ENCODE measurements at regions not wholly inside any gene's neighbourhood (a gene's known extent, or its start where the extent isn't known, plus 50 kb on each side); places are given as distances from the start of the nearest gene placed in this dataset.
"Not testable (repeated sequence)": the region's sequence is repeated elsewhere in the genome, so short reads cannot be mapped to it uniquely, and the experiment has no call there.

DNA sequence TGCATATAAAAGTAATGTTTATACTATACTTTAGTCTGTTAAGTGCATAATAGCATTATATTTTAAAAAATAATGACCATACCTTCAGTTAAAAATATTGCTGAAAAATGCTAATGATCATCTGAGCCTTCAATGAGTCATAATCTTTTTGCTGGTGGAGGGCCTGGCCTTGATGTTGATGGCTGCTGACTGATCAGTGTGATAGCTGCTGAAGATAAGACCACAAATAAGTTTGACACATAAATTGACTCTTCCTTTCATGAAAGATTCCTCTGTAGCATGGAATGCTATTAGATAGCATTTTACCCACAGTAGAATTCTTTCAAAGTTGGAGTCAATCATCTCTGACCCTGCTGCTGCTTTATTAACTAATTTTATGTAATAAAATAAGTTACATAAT is 128.4 kb upstream of the CCDC85A start:
- H3K9me3 ChIP-seq (ENCODE audit: control insufficient read depth, low read length): peaks cover 15% of the 10 kb centered on the region
- H3K27me3 ChIP-seq (replicated peaks; ENCODE audit: control insufficient read depth, insufficient read depth, low read length): peaks cover 5% of the 10 kb centered on the region
- no peaks in the 10 kb centered on the region for H3K36me3 ChIP-seq (ENCODE audit: control insufficient read depth, insufficient read depth, low read length, severe bottlenecking)
- no peak for DNase-seq (ENCODE audit: low read depth)
- no peak overlapping the region for H3K9ac ChIP-seq (ENCODE audit: low read length)
- no peak overlapping the region for H3K4me3 ChIP-seq (ENCODE audit: low read length)
- no peaks in the 10 kb centered on the region for H3K4me1 ChIP-seq (ENCODE audit: control insufficient read depth, insufficient read depth, low read length)

- not testable (repeated sequence) for DNase-seq (ENCODE audit: low read depth); H3K9ac ChIP-seq (ENCODE audit: low read length); H3K36me3 ChIP-seq (ENCODE audit: control insufficient read depth, insufficient read depth, low read length, severe bottlenecking)
Observed at GRCh38 chr2:56061327-56061726, 122.5 kb upstream of the CCDC85A start.

GRCh38 chr2:56068746-56069145 is 115.0 kb upstream of the CCDC85A start:
- Histone ChIP-seq H3K9ac (ENCODE audit: low read length) (no peak overlapping the region), H3K27me3 (replicated peaks; ENCODE audit: control insufficient read depth, insufficient read depth, low read length) (peaks cover 4% of the 10 kb centered on the region), H3K9me3 (ENCODE audit: control insufficient read depth, low read length) (peaks cover 27% of the 10 kb centered on the region), H3K36me3 (ENCODE audit: control insufficient read depth, insufficient read depth, low read length, severe bottlenecking) (no peaks in the 10 kb centered on the region), H3K4me1 (ENCODE audit: control insufficient read depth, insufficient read depth, low read length) (no peaks in the 10 kb centered on the region), H3K4me3 (ENCODE audit: low read length) (no peak overlapping the region)
- DNase-seq (ENCODE audit: low read depth): no peak

More at GRCh38 chr2:56061327-56061726, 122.5 kb upstream of the CCDC85A start:
- H3K9me3 ChIP-seq (ENCODE audit: control insufficient read depth, low read length): peaks cover 18% of the 10 kb centered on the region
- not testable (repeated sequence) for H3K4me1 ChIP-seq (ENCODE audit: control insufficient read depth, insufficient read depth, low read length); H3K4me3 ChIP-seq (ENCODE audit: low read length); H3K27me3 ChIP-seq (replicated peaks; ENCODE audit: control insufficient read depth, insufficient read depth, low read length)

- Histone ChIP-seq H3K4me3 (ENCODE audit: low read length) (no peak overlapping the region), H3K9ac (ENCODE audit: low read length) (no peak overlapping the region), H3K4me1 (ENCODE audit: control insufficient read depth, insufficient read depth, low read length) (no peaks in the 10 kb centered on the region), H3K27me3 (replicated peaks; ENCODE audit: control insufficient read depth, insufficient read depth, low read length) (peaks cover 4% of the 10 kb centered on the region), H3K9me3 (ENCODE audit: control insufficient read depth, low read length) (no peaks in the 10 kb centered on the region), H3K36me3 (ENCODE audit: control insufficient read depth, insufficient read depth, low read length, severe bottlenecking) (no peaks in the 10 kb centered on the region)
- DNase-seq (ENCODE audit: low read depth): peak; percentile 7
Observed at GRCh38 chr2:56077359-56077915, 106.4 kb upstream of the CCDC85A start.

GRCh38 chr2:56082665-56083064 is 101.1 kb upstream of the CCDC85A start:
- no peak for DNase-seq (ENCODE audit: low read depth)
- Histone ChIP-seq H3K27me3 (replicated peaks; ENCODE audit: control insufficient read depth, insufficient read depth, low read length) (no peaks in the 10 kb centered on the region), H3K9me3 (ENCODE audit: control insufficient read depth, low read length) (no peaks in the 10 kb centered on the region), H3K9ac (ENCODE audit: low read length) (no peak overlapping the region), H3K36me3 (ENCODE audit: control insufficient read depth, insufficient read depth, low read length, severe bottlenecking) (no peaks in the 10 kb centered on the region), H3K4me1 (ENCODE audit: control insufficient read depth, insufficient read depth, low read length) (no peaks in the 10 kb centered on the region), H3K4me3 (ENCODE audit: low read length) (no peak overlapping the region)

- no peaks in the 10 kb centered on the region for H3K27me3 ChIP-seq (replicated peaks; ENCODE audit: control insufficient read depth, insufficient read depth, low read length)
- no peak overlapping the region for H3K4me3 ChIP-seq (ENCODE audit: low read length)
- H3K9ac ChIP-seq (ENCODE audit: low read length): no peak overlapping the region
- DNase-seq (ENCODE audit: low read depth): no peak
- no peaks in the 10 kb centered on the region for H3K9me3 ChIP-seq (ENCODE audit: control insufficient read depth, low read length)
- H3K36me3 ChIP-seq (ENCODE audit: control insufficient read depth, insufficient read depth, low read length, severe bottlenecking): no peaks in the 10 kb centered on the region
- H3K4me1 ChIP-seq (ENCODE audit: control insufficient read depth, insufficient read depth, low read length): no peaks in the 10 kb centered on the region
Observed at GRCh38 chr2:56084111-56084901, 99.5 kb upstream of the CCDC85A start.

DNA sequence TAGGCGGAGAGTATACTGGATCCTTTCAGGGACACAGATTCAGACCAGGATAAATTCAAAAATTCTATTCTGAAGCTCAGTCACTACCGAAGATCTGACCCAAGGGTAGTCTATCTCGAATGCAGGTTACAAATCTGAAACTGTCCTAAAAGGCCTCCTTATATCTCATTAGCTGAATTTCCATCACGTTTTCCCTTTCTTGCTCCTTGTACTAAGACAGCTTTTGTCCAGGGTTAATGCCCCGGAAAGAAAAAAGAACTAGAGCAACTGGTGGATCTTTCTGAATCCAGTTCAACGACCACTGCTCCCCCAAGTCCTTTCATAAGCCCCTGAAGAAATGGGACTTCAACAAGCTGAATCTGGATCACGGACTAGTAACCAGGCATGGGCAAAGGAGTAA is 97.5 kb upstream of the CCDC85A start:
- Histone ChIP-seq H3K9me3 (ENCODE audit: control insufficient read depth, low read length) (no peaks in the 10 kb centered on the region), H3K9ac (ENCODE audit: low read length) (no peak overlapping the region), H3K4me1 (ENCODE audit: control insufficient read depth, insufficient read depth, low read length) (no peaks in the 10 kb centered on the region), H3K27me3 (replicated peaks; ENCODE audit: control insufficient read depth, insufficient read depth, low read length) (no peaks in the 10 kb centered on the region), H3K36me3 (ENCODE audit: control insufficient read depth, insufficient read depth, low read length, severe bottlenecking) (no peaks in the 10 kb centered on the region), H3K4me3 (ENCODE audit: low read length) (no peak overlapping the region)
- DNase-seq (ENCODE audit: low read depth): no peak

DNA sequence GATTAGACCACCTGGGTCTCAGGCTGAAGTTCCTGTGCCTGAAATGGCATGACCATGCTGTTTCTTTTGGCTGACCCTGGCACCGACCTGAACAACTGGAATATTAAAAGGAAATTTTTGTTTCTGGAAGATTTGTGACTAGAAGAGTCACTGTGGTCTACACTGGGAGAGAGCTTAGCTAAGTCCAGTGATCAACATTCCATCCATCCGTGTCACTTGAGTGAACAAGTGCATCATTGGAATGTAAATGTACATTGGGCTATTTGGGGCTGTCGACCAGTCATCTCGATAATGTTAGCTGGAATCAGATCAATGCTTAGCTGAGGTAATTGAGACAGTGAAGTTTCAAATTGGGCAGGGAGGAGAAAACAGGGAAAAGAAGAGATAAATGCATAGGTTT is 95.4 kb upstream of the CCDC85A start:
- peak; percentile 3 for DNase-seq (ENCODE audit: low read depth)

DNA sequence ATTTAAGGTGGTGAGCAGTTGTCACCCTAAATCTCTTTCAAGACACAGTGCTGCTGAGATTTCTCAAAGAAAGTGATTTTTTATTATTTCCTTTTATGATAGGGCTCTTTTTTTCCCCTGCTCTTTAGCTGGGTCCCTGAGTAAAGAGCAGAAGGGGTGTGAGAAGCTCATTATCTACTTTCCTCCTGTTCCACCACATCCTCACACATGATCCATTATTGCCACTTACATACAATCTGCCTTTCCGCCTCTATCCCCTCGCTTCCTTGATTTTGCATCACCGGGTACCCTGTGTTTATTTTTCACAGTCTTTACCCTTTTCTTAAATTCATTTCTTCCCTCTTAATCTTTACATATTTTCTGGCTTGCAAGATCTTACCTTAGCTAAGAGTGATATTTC is 93.9 kb upstream of the CCDC85A start:
- H3K27me3 ChIP-seq (replicated peaks; ENCODE audit: control insufficient read depth, insufficient read depth, low read length): no peaks in the 10 kb centered on the region
- no peak overlapping the region for H3K4me3 ChIP-seq (ENCODE audit: low read length)
- no peaks in the 10 kb centered on the region for H3K36me3 ChIP-seq (ENCODE audit: control insufficient read depth, insufficient read depth, low read length, severe bottlenecking)
- no peaks in the 10 kb centered on the region for H3K4me1 ChIP-seq (ENCODE audit: control insufficient read depth, insufficient read depth, low read length)
- H3K9me3 ChIP-seq (ENCODE audit: control insufficient read depth, low read length): no peaks in the 10 kb centered on the region
- no peak overlapping the region for H3K9ac ChIP-seq (ENCODE audit: low read length)
- no peak for DNase-seq (ENCODE audit: low read depth)

More for the DNA sequence above, 95.4 kb upstream of the CCDC85A start:
- Histone ChIP-seq H3K4me1 (ENCODE audit: control insufficient read depth, insufficient read depth, low read length) (no peaks in the 10 kb centered on the region), H3K9ac (ENCODE audit: low read length) (no peak overlapping the region), H3K4me3 (ENCODE audit: low read length) (no peak overlapping the region), H3K36me3 (ENCODE audit: control insufficient read depth, insufficient read depth, low read length, severe bottlenecking) (no peaks in the 10 kb centered on the region), H3K9me3 (ENCODE audit: control insufficient read depth, low read length) (no peaks in the 10 kb centered on the region), H3K27me3 (replicated peaks; ENCODE audit: control insufficient read depth, insufficient read depth, low read length) (no peaks in the 10 kb centered on the region)

DNA sequence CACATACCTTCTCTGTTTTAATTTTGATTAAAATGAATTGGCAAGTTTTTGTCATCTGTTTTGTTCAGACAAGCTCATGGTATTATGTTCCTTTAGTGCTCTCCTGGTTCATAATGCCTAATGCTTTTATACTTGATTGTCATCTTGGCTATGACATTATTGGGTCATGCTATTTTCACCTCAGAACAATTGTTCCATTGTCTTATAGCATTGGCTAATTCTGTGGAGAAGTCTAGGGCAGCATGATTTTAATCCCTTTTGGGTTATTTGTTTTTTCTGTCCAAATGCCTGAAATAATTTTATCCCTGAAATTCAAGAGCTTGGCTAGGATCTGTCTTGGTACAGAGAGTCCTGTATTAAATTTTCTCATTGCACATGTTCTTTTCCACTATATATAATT is 83.8 kb upstream of the CCDC85A start:
- Histone ChIP-seq H3K36me3 (ENCODE audit: control insufficient read depth, insufficient read depth, low read length, severe bottlenecking) (no peaks in the 10 kb centered on the region), H3K27me3 (replicated peaks; ENCODE audit: control insufficient read depth, insufficient read depth, low read length) (no peaks in the 10 kb centered on the region), H3K9ac (ENCODE audit: low read length) (no peak overlapping the region), H3K9me3 (ENCODE audit: control insufficient read depth, low read length) (no peaks in the 10 kb centered on the region), H3K4me1 (ENCODE audit: control insufficient read depth, insufficient read depth, low read length) (no peaks in the 10 kb centered on the region), H3K4me3 (ENCODE audit: low read length) (no peak overlapping the region)
- no peak for DNase-seq (ENCODE audit: low read depth)

DNA sequence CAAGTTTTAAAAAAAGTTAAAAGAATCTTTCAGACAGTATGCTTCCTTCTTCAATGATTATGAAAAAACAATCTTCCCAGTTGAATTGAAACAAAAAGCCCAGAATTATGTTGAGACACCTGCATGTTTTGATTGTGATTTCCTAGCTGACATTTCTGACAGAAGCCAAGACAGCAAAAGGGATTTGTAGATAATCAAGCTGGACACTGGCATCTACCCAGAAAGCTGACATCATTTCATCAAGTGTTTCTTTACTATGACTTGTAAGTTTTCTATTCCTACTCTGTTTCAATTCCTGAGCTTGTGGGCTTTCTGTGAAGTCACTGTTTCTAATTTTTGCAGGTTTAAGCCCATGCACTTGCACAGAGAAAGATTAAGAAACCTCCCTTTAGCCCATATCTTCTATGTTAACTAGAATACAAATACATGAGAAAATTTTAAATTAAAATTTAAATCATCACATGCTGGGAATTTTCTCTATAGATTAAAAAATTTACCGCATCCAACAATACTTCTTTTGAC is 82.9 kb upstream of the CCDC85A start:
- Histone ChIP-seq H3K36me3 (ENCODE audit: control insufficient read depth, insufficient read depth, low read length, severe bottlenecking) (no peaks in the 10 kb centered on the region), H3K9me3 (ENCODE audit: control insufficient read depth, low read length) (no peaks in the 10 kb centered on the region)
- DNase-seq (ENCODE audit: low read depth): no peak

More for the DNA sequence above, 82.9 kb upstream of the CCDC85A start:
- H3K4me3 ChIP-seq (ENCODE audit: low read length): no peak overlapping the region
- H3K4me1 ChIP-seq (ENCODE audit: control insufficient read depth, insufficient read depth, low read length): no peaks in the 10 kb centered on the region
- H3K27me3 ChIP-seq (replicated peaks; ENCODE audit: control insufficient read depth, insufficient read depth, low read length): no peaks in the 10 kb centered on the region
- H3K9ac ChIP-seq (ENCODE audit: low read length): no peak overlapping the region
